ENCODE measurements at regions not wholly inside any gene's neighbourhood (a gene's known extent, or its start where the extent isn't known, plus 50 kb on each side); places are given as distances from the start of the nearest gene placed in this dataset.
A peak's percentile ranks its signal among the peaks of the same experiment; 100 is the strongest.

DNA sequence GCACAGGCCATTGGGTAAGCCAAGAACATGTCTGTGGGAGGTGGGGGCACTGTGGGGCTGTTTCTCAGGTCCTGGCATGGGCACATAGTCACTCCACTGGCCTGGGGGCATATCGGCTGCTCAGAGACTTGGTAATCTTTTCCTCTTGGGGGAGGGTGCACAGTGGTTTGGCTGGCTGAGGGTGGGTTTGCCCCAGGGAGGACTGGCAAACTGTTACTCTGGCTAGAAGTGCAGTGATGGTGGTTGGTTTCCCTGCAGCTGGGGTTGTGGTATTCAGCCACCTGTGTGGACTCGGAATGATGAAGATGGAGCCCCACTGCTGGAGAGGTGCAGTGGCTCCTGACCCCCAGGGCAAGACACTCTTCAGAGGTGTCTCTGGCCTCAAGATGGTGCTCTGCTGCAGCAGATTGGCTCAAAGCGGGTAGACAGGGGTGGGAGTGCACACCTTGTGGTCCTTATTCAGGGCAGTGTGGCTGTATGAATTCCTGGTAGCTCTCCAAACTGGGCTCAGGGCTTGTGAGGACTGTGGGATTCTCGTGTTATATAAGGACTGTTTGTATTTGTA is 74.1 kb upstream of the DDHD1 start:
- TF ChIP-seq, protein P1, sequence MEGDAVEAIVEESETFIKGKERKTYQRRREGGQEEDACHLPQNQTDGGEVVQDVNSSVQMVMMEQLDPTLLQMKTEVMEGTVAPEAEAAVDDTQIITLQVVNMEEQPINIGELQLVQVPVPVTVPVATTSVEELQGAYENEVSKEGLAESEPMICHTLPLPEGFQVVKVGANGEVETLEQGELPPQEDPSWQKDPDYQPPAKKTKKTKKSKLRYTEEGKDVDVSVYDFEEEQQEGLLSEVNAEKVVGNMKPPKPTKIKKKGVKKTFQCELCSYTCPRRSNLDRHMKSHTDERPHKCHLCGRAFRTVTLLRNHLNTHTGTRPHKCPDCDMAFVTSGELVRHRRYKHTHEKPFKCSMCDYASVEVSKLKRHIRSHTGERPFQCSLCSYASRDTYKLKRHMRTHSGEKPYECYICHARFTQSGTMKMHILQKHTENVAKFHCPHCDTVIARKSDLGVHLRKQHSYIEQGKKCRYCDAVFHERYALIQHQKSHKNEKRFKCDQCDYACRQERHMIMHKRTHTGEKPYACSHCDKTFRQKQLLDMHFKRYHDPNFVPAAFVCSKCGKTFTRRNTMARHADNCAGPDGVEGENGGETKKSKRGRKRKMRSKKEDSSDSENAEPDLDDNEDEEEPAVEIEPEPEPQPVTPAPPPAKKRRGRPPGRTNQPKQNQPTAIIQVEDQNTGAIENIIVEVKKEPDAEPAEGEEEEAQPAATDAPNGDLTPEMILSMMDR (IDR thresholded peaks at IDR 0.05; ENCODE audit: borderline replicate concordance, extremely low read depth, low read length, poor library complexity, severe bottlenecking), result peak; percentile 87
- TF ChIP-seq EZH2 (IDR thresholded peaks at IDR 0.05; ENCODE audit: borderline replicate concordance, low read depth, low read length, severe bottlenecking), result no peak

Data from DND-41 (cell line).